MM.1S (cell line): ENCODE measurements at regions not wholly inside any gene's neighbourhood (a gene's known extent, or its start where the extent isn't known, plus 50 kb on each side); places are given as distances from the start of the nearest gene placed in this dataset.

Source experiments
- DNase-seq: peaks from one replicate; pipeline ENCODE4 v3.0.0-alpha.2; 2015
- H2AFZ ChIP-seq: fragments of 300-600 bp; sonication (generic); 2 replicates; pipeline ENCODE4 v1.6.0; 2016; ENCODE audit warnings: antibody characterized with exemption, low read length
- H3F3A ChIP-seq: fragments of 300-600 bp; sonication (generic); 2 replicates; pipeline ENCODE4 v1.6.1; 2016; ENCODE audit warnings: mild to moderate bottlenecking, antibody characterized with exemption, low read length, moderate library complexity, mixed read lengths; ENCODE audit not compliant: insufficient read depth
- H3K27ac ChIP-seq: fragments of 300-600 bp; sonication (generic); 2 replicates; pipeline ENCODE4 v1.5.1; 2016; ENCODE audit warnings: mild to moderate bottlenecking, low read length
- H3K27me3 ChIP-seq: fragments of 300-600 bp; sonication (generic); replicated peaks from 2 replicates; pipeline ENCODE4 v1.6.0; 2016; ENCODE audit warnings: low read length; ENCODE audit not compliant: insufficient read depth
- H3K36me3 ChIP-seq: fragments of 300-600 bp; sonication (generic); replicated peaks from 2 replicates; pipeline ENCODE4 v1.6.1; 2016; ENCODE audit warnings: mild to moderate bottlenecking, low read length, mixed read lengths; ENCODE audit not compliant: insufficient read depth
- H3K4me1 ChIP-seq: fragments of 300-600 bp; sonication (generic); 2 replicates; pipeline ENCODE4 v1.6.1; 2016; ENCODE audit warnings: low read length, mixed read lengths
- H3K4me2 ChIP-seq: fragments of 300-600 bp; sonication (generic); 2 replicates; pipeline ENCODE4 v1.6.0; 2016; ENCODE audit warnings: low read depth, low read length
- H3K4me3 ChIP-seq: fragments of 300-600 bp; sonication (generic); 2 replicates; pipeline ENCODE4 v1.5.1; 2016; ENCODE audit warnings: low read length, mixed read lengths
- H3K79me2 ChIP-seq: fragments of 300-600 bp; sonication (generic); 2 replicates; pipeline ENCODE4 v1.6.1; 2016; ENCODE audit warnings: mixed run types, low read length, mixed read lengths
- H3K9ac ChIP-seq: fragments of 300-600 bp; sonication (generic); 2 replicates; pipeline ENCODE4 v1.6.1; 2016; ENCODE audit warnings: low read length, mixed read lengths
- H3K9me2 ChIP-seq: fragments of 300-600 bp; sonication (generic); replicated peaks from 2 replicates; pipeline ENCODE4 v1.6.1; 2016; ENCODE audit warnings: mild to moderate bottlenecking, low read length, mixed read lengths; ENCODE audit not compliant: insufficient read depth
- H3K9me3 ChIP-seq: fragments of 300-600 bp; sonication (generic); replicated peaks from 2 replicates; pipeline ENCODE4 v1.6.1; 2016; ENCODE audit warnings: mild to moderate bottlenecking, low read length, mixed read lengths; ENCODE audit not compliant: insufficient read depth
- H4K20me1 ChIP-seq: fragments of 300-600 bp; sonication (generic); 2 replicates; pipeline ENCODE4 v1.6.1; 2016; ENCODE audit warnings: mild to moderate bottlenecking, low read length, moderate library complexity, mixed read lengths; ENCODE audit not compliant: insufficient read depth
- EZH2 ChIP-seq: fragments of 300-600 bp; sonication (generic); optimal IDR thresholded peaks from 2 replicates; pipeline ENCODE3; 2017; ENCODE audit warnings: low read depth, mild to moderate bottlenecking, antibody characterized with exemption, low read length, mixed read lengths
- EZH2phosphoT487 ChIP-seq: fragments of 300-600 bp; sonication (generic); IDR thresholded peaks from 2 replicates; pipeline ENCODE4 v1.6.1; 2018; ENCODE audit warnings: antibody characterized with exemption, low read length
- TF ChIP-seq, protein P1 (sequence below): fragments of 300-600 bp; sonication (generic); IDR thresholded peaks from 2 replicates; pipeline ENCODE4 v1.5.1; 2016; ENCODE audit warnings: antibody characterized with exemption, low read length, mixed read lengths

DNA sequence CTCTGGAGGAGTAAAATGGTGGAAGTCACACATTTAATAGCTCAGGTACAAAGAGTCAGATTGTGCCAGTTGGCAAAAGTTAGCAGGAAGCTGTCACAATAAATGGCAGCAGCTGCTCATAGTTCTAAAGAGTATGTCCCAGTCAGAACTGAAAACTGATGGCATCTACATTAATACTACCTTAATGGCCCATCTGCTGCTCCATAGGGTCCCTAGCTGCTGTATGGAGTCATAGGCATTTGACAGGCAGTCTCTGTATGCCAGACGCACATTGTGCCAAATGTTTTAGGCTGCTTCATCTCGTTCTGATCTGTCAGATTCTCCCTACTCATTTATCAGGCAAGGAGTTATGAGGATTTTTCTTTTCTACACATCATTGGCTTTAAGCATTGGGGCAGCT, 515.8 kb upstream of the ARRDC3 start:
- H3K9ac ChIP-seq: no peak overlapping the region
- no peaks in the 10 kb centered on the region for H3K79me2 ChIP-seq
- H3K9me2 ChIP-seq: no peaks in the 10 kb centered on the region
- no peak overlapping the region for H2AFZ ChIP-seq
- no peaks in the 10 kb centered on the region for H3F3A ChIP-seq
- H3K27me3 ChIP-seq: no peaks in the 10 kb centered on the region
- H3K36me3 ChIP-seq: no peaks in the 10 kb centered on the region
- DNase-seq: no peak
- H3K4me3 ChIP-seq: no peak overlapping the region
- no peaks in the 10 kb centered on the region for H3K4me1 ChIP-seq
- H3K4me2 ChIP-seq: no peak overlapping the region
- TF ChIP-seq EZH2 (no peak), EZH2phosphoT487 (no peak)
- TF ChIP-seq, protein P1, sequence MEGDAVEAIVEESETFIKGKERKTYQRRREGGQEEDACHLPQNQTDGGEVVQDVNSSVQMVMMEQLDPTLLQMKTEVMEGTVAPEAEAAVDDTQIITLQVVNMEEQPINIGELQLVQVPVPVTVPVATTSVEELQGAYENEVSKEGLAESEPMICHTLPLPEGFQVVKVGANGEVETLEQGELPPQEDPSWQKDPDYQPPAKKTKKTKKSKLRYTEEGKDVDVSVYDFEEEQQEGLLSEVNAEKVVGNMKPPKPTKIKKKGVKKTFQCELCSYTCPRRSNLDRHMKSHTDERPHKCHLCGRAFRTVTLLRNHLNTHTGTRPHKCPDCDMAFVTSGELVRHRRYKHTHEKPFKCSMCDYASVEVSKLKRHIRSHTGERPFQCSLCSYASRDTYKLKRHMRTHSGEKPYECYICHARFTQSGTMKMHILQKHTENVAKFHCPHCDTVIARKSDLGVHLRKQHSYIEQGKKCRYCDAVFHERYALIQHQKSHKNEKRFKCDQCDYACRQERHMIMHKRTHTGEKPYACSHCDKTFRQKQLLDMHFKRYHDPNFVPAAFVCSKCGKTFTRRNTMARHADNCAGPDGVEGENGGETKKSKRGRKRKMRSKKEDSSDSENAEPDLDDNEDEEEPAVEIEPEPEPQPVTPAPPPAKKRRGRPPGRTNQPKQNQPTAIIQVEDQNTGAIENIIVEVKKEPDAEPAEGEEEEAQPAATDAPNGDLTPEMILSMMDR: no peak
- no peak overlapping the region for H3K27ac ChIP-seq
- no peaks in the 10 kb centered on the region for H3K9me3 ChIP-seq
- H4K20me1 ChIP-seq: no peaks in the 10 kb centered on the region

DNA sequence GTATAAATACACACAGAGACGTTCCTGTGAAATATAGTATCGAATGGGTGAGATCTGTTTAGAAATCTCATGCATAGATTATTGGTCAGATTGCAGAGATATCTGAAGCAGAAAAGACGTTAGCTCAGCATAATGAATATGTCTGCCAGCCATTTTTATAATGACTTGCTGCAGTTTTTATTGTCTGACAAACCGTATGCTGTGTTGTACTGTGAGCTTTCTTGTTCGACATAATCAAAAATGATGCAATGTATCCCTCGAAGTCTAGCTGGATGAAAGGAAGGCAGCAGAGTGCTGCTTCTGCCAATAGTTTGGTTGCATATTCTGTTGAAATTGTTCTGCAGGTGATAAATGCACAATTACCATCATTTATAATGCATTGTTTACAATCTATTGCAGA, 514.9 kb upstream of the ARRDC3 start:
- no peaks in the 10 kb centered on the region for H3K4me1 ChIP-seq
- no peaks in the 10 kb centered on the region for H3F3A ChIP-seq
- H4K20me1 ChIP-seq: no peaks in the 10 kb centered on the region
- H3K4me3 ChIP-seq: no peak overlapping the region
- H3K4me2 ChIP-seq: no peak overlapping the region
- H3K27ac ChIP-seq: no peak overlapping the region
- H3K9me2 ChIP-seq: no peaks in the 10 kb centered on the region
- no peak for DNase-seq
- no peaks in the 10 kb centered on the region for H3K79me2 ChIP-seq
- H3K9ac ChIP-seq: no peak overlapping the region
- TF ChIP-seq, protein P1: no peak
- TF ChIP-seq EZH2 (no peak), EZH2phosphoT487 (no peak)
- no peaks in the 10 kb centered on the region for H3K9me3 ChIP-seq
- H3K27me3 ChIP-seq: no peaks in the 10 kb centered on the region
- H2AFZ ChIP-seq: no peak overlapping the region
- no peaks in the 10 kb centered on the region for H3K36me3 ChIP-seq

DNA sequence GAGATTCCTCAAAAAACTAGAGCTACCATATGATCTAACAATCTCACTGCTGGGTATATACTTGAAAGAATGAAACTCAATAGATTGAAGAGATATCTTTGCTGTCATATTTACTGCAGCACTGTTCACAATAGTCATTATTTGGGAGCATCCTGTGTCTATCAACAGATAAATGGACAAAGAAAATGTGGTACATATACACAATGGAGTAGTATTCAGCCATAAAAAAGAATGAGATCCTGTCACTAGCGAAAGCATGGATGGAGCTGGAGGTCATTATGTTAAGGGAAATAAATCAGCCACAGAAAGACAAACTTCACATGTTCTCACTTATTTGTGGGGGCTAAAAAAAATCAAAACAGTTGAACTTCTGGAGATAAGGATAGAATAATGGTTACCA, 505.7 kb upstream of the ARRDC3 start:
- Histone ChIP-seq H3F3A (no peaks in the 10 kb centered on the region), H3K9me3 (no peaks in the 10 kb centered on the region), H3K4me1 (no peaks in the 10 kb centered on the region), H3K9ac (no peak overlapping the region), H3K79me2 (no peaks in the 10 kb centered on the region), H4K20me1 (no peaks in the 10 kb centered on the region), H3K4me3 (no peak overlapping the region), H3K36me3 (no peaks in the 10 kb centered on the region), H3K27me3 (no peaks in the 10 kb centered on the region), H2AFZ (no peak overlapping the region), H3K9me2 (no peaks in the 10 kb centered on the region), H3K27ac (no peak overlapping the region), H3K4me2 (no peak overlapping the region)
- no peak for DNase-seq
- TF ChIP-seq, protein P1: no peak
